ENCODE measurements at regions not wholly inside any gene's neighbourhood (a gene's known extent, or its start where the extent isn't known, plus 50 kb on each side); places are given as distances from the start of the nearest gene placed in this dataset.

DNA sequence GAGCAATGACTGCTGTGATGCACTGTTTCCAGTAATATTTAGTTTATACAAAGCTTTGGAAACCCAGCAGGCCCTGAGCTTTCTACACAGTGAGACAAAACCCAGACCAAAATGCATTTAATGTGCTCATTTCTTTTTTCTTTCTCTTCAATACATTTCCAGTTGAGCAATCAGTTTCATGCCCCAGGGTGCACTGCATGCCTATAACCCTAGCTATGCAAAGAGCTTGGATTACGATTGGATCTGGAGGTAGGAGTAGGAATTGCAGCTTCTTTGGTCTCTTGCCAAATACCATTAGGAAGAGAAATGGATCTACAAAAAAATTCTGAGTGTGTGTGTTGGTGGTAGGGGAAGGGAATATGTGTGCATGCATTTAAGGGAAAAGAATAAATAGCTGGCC, 1001.4 kb downstream of the SQOR start:
- no peak for TF ChIP-seq AR (CRISPR knock-in tag; IDR thresholded peaks at IDR 0.05)
- POLR2A ChIA-PET, result no interaction called here
- Mint-ChIP-seq H3K36me3 (no peaks in the 10 kb centered on the region), H3K27ac (no peak overlapping the region), H3K4me1 (peaks cover 8% of the 10 kb centered on the region), H3K27me3 (ENCODE audit: low read depth) (no peaks in the 10 kb centered on the region), H3K9me3 (peaks cover 4% of the 10 kb centered on the region; the same call in 1 of the 2 replicates), H3K4me3 (no peak overlapping the region)
- peak; percentile 91 for ATAC-seq
- no peak for DNase-seq (ENCODE audit: low spot score)
- CTCF ChIA-PET, result interaction anchor here (0.8 to 1.8 kb wide), 3 partner anchors 324 to 338 kb away, joined by 3 to 8 read pairs (median 5); no protein-coding TSS in a partner anchor

DNA sequence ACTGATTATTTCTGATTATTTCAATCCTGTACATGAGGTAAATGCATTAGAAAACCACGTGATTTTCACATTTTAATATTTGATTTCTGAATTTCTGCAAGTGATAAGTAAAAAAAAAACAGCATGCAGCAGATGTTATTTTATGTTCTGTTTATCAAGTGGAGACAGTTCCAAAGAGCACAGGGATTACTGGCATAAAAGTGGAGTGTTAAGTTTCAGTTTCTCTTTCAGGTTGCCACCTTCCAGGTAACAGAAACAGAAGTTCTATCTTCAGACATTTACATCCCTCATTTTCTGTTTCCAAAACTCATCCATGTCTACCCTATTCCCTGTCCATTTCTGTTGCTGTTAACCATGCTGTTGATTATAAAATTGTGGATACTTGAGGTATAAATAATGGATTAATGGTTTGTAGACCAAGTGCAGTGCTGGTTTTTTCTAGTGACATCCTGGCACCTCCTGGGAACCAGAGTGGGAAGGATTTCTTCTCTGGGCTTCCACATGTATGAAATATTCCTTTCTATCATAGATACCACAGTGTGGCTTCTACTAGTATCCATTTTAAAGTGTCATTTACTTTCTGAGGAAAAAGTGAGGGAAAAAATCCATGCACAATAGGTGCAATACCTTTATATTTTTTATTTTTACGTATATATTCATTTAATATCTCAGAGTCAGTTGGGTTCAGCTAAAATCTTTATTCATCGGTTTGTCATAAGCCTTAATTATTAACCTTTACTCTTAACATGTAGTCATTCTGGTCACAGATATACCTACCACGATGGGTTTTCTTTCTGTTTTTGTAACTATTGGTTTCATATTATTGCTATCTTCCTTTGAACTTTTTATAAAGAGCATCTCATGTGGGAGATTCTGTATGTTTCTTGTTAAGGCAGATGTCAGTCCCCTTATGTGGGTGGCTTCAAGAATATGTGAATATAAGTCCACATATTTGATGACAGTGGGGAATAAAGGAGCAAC, 1010.0 kb downstream of the SQOR start:
- no peak for TF ChIP-seq ATF6 (CRISPR knock-in tag; IDR thresholded peaks at IDR 0.05)
- TF ChIP-seq NFATC4 (CRISPR knock-in tag; IDR thresholded peaks at IDR 0.05), result no peak
- no peak for TF ChIP-seq GTF2I (CRISPR knock-in tag; conservative IDR thresholded peaks at IDR 0.05)
- no peak for TF ChIP-seq SP1 (CRISPR knock-in tag; conservative IDR thresholded peaks at IDR 0.05)
- no peak for TF ChIP-seq RORB (CRISPR knock-in tag; IDR thresholded peaks at IDR 0.05)
- no peak for TF ChIP-seq ZNF423 (CRISPR knock-in tag; IDR thresholded peaks at IDR 0.05)
- no peak for TF ChIP-seq RELA (CRISPR knock-in tag; IDR thresholded peaks at IDR 0.05; ENCODE audit: borderline replicate concordance)
- no peak for TF ChIP-seq SOX15 (CRISPR knock-in tag; IDR thresholded peaks at IDR 0.05)
- TF ChIP-seq HMGA2 (CRISPR knock-in tag; IDR thresholded peaks at IDR 0.05), result no peak
- no peak for TF ChIP-seq NR1H2 (CRISPR knock-in tag; IDR thresholded peaks at IDR 0.05)
- TF ChIP-seq MXD4 (CRISPR knock-in tag; IDR thresholded peaks at IDR 0.05; ENCODE audit: borderline replicate concordance), result no peak
- TF ChIP-seq ZNF219 (CRISPR knock-in tag; IDR thresholded peaks at IDR 0.05; ENCODE audit: borderline replicate concordance), result no peak
- no peak for TF ChIP-seq FOXP1 (CRISPR knock-in tag; IDR thresholded peaks at IDR 0.05; ENCODE audit: borderline replicate concordance)
- no peak for TF ChIP-seq ETV6 (CRISPR knock-in tag; IDR thresholded peaks at IDR 0.05)
- TF ChIP-seq, protein P1, sequence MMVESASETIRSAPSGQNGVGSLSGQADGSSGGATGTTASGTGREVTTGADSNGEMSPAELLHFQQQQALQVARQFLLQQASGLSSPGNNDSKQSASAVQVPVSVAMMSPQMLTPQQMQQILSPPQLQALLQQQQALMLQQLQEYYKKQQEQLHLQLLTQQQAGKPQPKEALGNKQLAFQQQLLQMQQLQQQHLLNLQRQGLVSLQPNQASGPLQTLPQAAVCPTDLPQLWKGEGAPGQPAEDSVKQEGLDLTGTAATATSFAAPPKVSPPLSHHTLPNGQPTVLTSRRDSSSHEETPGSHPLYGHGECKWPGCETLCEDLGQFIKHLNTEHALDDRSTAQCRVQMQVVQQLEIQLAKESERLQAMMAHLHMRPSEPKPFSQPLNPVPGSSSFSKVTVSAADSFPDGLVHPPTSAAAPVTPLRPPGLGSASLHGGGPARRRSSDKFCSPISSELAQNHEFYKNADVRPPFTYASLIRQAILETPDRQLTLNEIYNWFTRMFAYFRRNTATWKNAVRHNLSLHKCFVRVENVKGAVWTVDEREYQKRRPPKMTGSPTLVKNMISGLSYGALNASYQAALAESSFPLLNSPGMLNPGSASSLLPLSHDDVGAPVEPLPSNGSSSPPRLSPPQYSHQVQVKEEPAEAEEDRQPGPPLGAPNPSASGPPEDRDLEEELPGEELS (CRISPR knock-in tag; IDR thresholded peaks at IDR 0.05), result no peak
- no peak for TF ChIP-seq ZNF281 (CRISPR knock-in tag; IDR thresholded peaks at IDR 0.05)
- TF ChIP-seq ZNF121 (CRISPR knock-in tag; IDR thresholded peaks at IDR 0.05), result no peak
- no peaks in the 10 kb centered on the region for H3K27me3 Mint-ChIP-seq (ENCODE audit: low read depth)
- no peaks in the 10 kb centered on the region for H3K36me3 Mint-ChIP-seq
- DNase-seq (ENCODE audit: low spot score) (no peak), ATAC-seq (no peak)
- peaks cover 16% of the 10 kb centered on the region for H3K4me1 Mint-ChIP-seq
- H3K9me3 Mint-ChIP-seq, result no peaks in the 10 kb centered on the region
- H3K4me3 Mint-ChIP-seq, result no peak overlapping the region
- H3K27ac Mint-ChIP-seq, result no peak overlapping the region
- ChIA-PET POLR2A (no interaction called here), CTCF (no interaction called here)

Data from WTC11 (cell line).